Muscle of leg (tissue), 3 donors: ENCODE measurements at regions not wholly inside any gene's neighbourhood (a gene's known extent, or its start where the extent isn't known, plus 50 kb on each side); places are given as distances from the start of the nearest gene placed in this dataset.

Source experiments
- DNase-seq: peaks from one replicate; pipeline ENCODE4 v3.0.0; 2013
- H3K27ac ChIP-seq: one replicate; pipeline ENCODE4 v1.5.1; 2013; ENCODE audit warnings: mild to moderate bottlenecking, low read length, control low read depth
- H3K27me3 ChIP-seq: one replicate; pipeline ENCODE4 v1.6.1; 2013; ENCODE audit warnings: low read length; ENCODE audit not compliant: control insufficient read depth, insufficient read depth
- H3K36me3 ChIP-seq: one replicate; pipeline ENCODE4 v1.6.1; 2013; ENCODE audit warnings: low read length; ENCODE audit not compliant: control insufficient read depth, insufficient read depth
- H3K4me1 ChIP-seq: one replicate; pipeline ENCODE4 v1.6.1; 2013; ENCODE audit warnings: low read length; ENCODE audit not compliant: control insufficient read depth, insufficient read depth
- H3K4me3 ChIP-seq: one replicate; pipeline ENCODE4 v1.5.1; 2013; ENCODE audit warnings: low read length, control low read depth
- H3K9me3 ChIP-seq: replicated peaks from 2 replicates; pipeline ENCODE4 v1.6.1; 2013; ENCODE audit warnings: low read depth, low read length; ENCODE audit not compliant: control insufficient read depth
- WGBS: methylation state at CpG from one replicate; pipeline ENCODE4 v1.1.5; 2013; ENCODE audit warnings: missing lambda C conversion rate; ENCODE audit not compliant: insufficient coverage; 5-methylcytosine and 5-hydroxymethylcytosine counted together

GRCh38 chr15:98240303-98240702, 279.8 kb downstream of the ARRDC4 start:
- Histone ChIP-seq H3K4me3 (no peak overlapping the region), H3K27me3 (no peaks in the 10 kb centered on the region), H3K27ac (no peak overlapping the region), H3K36me3 (no peaks in the 10 kb centered on the region), H3K9me3 (no peaks in the 10 kb centered on the region), H3K4me1 (no peaks in the 10 kb centered on the region)
- DNase-seq = no peak
- WGBS = no CpG with 5 or more reads among the region's 1 CpG

- no peaks in the 10 kb centered on the region for H3K27me3 ChIP-seq
- no peaks in the 10 kb centered on the region for H3K36me3 ChIP-seq
- no CpG with 5 or more reads among the region's 3 CpGs for WGBS
- no peak overlapping the region for H3K4me3 ChIP-seq
- H3K9me3 ChIP-seq = no peaks in the 10 kb centered on the region
- no peak overlapping the region for H3K27ac ChIP-seq
- no peak for DNase-seq
- H3K4me1 ChIP-seq = no peaks in the 10 kb centered on the region
These were observed 280.6 kb downstream of the ARRDC4 start for GRCh38 chr15:98241032-98241554.

GRCh38 chr15:98257290-98257689, 296.8 kb downstream of the ARRDC4 start:
- Histone ChIP-seq H3K36me3 (no peaks in the 10 kb centered on the region), H3K9me3 (peaks cover 5% of the 10 kb centered on the region), H3K27ac (no peak overlapping the region), H3K4me3 (no peak overlapping the region), H3K27me3 (no peaks in the 10 kb centered on the region), H3K4me1 (no peaks in the 10 kb centered on the region)
- no peak for DNase-seq
- 60% methylated on average over 1 of the region's 2 CpGs for WGBS

GRCh38 chr15:98263787-98264186, 303.3 kb downstream of the ARRDC4 start:
- H3K9me3 ChIP-seq = peaks cover 8% of the 10 kb centered on the region
- no peaks in the 10 kb centered on the region for H3K27me3 ChIP-seq
- no peak for DNase-seq
- H3K4me3 ChIP-seq = no peak overlapping the region
- H3K36me3 ChIP-seq = no peaks in the 10 kb centered on the region
- H3K27ac ChIP-seq = no peak overlapping the region
- no CpG with 5 or more reads among the region's 2 CpGs for WGBS
- no peaks in the 10 kb centered on the region for H3K4me1 ChIP-seq

DNA sequence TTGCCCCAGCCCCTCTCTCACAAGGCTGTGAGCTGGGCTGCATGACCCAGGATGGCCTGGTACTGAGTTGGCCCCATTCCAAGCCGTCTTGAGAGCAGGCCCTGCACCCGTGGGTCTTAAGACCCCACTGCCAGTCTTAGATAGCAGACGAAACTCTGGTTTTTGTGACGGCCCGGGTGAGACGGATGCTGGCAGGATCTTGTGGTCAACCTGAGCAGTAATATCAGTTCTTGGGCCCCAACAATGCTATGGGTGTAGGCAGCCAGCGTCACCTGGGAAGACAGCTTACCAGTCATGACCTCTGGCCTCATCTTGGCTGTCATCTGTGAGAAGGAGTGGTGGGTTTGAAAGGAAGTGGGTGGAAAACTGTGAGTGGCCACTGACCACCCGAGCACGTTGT, 305.8 kb downstream of the ARRDC4 start:
- 91% methylated on average over 8 of the region's 9 CpGs for WGBS
- DNase-seq = no peak
- no peaks in the 10 kb centered on the region for H3K36me3 ChIP-seq
- H3K4me1 ChIP-seq = no peaks in the 10 kb centered on the region
- peaks cover 2% of the 10 kb centered on the region for H3K27me3 ChIP-seq
- no peak overlapping the region for H3K27ac ChIP-seq
- peaks cover 5% of the 10 kb centered on the region for H3K9me3 ChIP-seq
- no peak overlapping the region for H3K4me3 ChIP-seq

DNA sequence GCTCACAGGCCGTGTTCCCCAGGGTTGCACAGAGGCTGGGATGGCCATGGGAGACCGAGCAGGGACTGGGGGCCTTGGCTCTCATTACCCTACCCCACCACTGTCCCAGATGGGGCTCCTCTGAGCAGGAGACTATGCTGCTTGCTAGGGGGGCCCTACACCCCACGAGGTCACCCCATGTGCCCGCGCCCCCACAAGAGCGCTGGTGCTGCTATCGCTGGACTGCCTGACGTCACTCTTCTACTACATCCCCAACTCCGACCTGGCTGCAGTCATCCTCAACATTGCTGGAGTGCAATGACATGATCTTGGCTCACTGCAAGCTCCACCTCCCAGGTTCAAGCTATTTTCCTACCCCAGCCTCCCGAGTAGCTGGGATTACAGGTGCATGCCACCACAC, 307.7 kb downstream of the ARRDC4 start:
- Histone ChIP-seq H3K27me3 (peaks cover 2% of the 10 kb centered on the region), H3K36me3 (no peaks in the 10 kb centered on the region), H3K4me1 (no peaks in the 10 kb centered on the region), H3K4me3 (no peak overlapping the region), H3K9me3 (peaks cover 5% of the 10 kb centered on the region), H3K27ac (no peak overlapping the region)
- DNase-seq = no peak
- WGBS = 89% methylated on average over 9 of the region's 10 CpGs

- no CpG with 5 or more reads among the region's 4 CpGs for WGBS
- H3K36me3 ChIP-seq = no peaks in the 10 kb centered on the region
- DNase-seq = no peak
These were observed 312.1 kb downstream of the ARRDC4 start for GRCh38 chr15:98272625-98273024.

GRCh38 chr15:98276018-98276417, 315.5 kb downstream of the ARRDC4 start:
- DNase-seq = no peak
- Histone ChIP-seq H3K27me3 (peaks cover 2% of the 10 kb centered on the region), H3K9me3 (no peaks in the 10 kb centered on the region), H3K4me1 (no peaks in the 10 kb centered on the region), H3K4me3 (no peak overlapping the region), H3K36me3 (no peaks in the 10 kb centered on the region), H3K27ac (no peak overlapping the region)
- 72% methylated on average over 2 of the region's 3 CpGs for WGBS

More at GRCh38 chr15:98272625-98273024, 312.1 kb downstream of the ARRDC4 start:
- Histone ChIP-seq H3K4me3 (no peak overlapping the region), H3K9me3 (no peaks in the 10 kb centered on the region), H3K27ac (no peak overlapping the region), H3K4me1 (no peaks in the 10 kb centered on the region), H3K27me3 (peaks cover 2% of the 10 kb centered on the region)

- DNase-seq = no peak
- no peaks in the 10 kb centered on the region for H3K36me3 ChIP-seq
- no peak overlapping the region for H3K4me3 ChIP-seq
- peaks cover 2% of the 10 kb centered on the region for H3K27me3 ChIP-seq
- H3K4me1 ChIP-seq = no peaks in the 10 kb centered on the region
- WGBS = 82% methylated on average over 6 of the region's 6 CpGs
- H3K27ac ChIP-seq = no peak overlapping the region
- no peaks in the 10 kb centered on the region for H3K9me3 ChIP-seq
These were observed 317.1 kb downstream of the ARRDC4 start for GRCh38 chr15:98277602-98278001.

GRCh38 chr15:98280284-98280975, 319.9 kb downstream of the ARRDC4 start:
- no peak overlapping the region for H3K27ac ChIP-seq
- no peaks in the 10 kb centered on the region for H3K4me1 ChIP-seq
- WGBS = 74% methylated on average over 5 of the region's 15 CpGs
- peaks cover 2% of the 10 kb centered on the region for H3K27me3 ChIP-seq
- no peaks in the 10 kb centered on the region for H3K9me3 ChIP-seq
- no peaks in the 10 kb centered on the region for H3K36me3 ChIP-seq
- no peak overlapping the region for H3K4me3 ChIP-seq
- DNase-seq = no peak
